NCI-H774 (cell line): ENCODE measurements at regions not wholly inside any gene's neighbourhood (a gene's known extent, or its start where the extent isn't known, plus 50 kb on each side); places are given as distances from the start of the nearest gene placed in this dataset.
"Not testable (repeated sequence)": the region's sequence is repeated elsewhere in the genome, so short reads cannot be mapped to it uniquely, and the experiment has no call there.

Experiments used
- DNase-seq: peaks from one replicate; lab custom pipeline; 2025; lab: John Stamatoyannopoulos, UW

- DNase-seq: no peak
These were observed 61.5 kb upstream of the FAM241A start for GRCh38 chr4:112083587-112084347.

GRCh38 chr4:112085156-112086035 is 59.9 kb upstream of the FAM241A start:
- no peak for DNase-seq

- no peak for DNase-seq
These were observed 59.2 kb upstream of the FAM241A start for GRCh38 chr4:112086036-112086434.

GRCh38 chr4:112086661-112087060 is 58.6 kb upstream of the FAM241A start:
- not testable (repeated sequence) for DNase-seq

GRCh38 chr4:112092330-112092729 is 52.9 kb upstream of the FAM241A start:
- DNase-seq: not testable (repeated sequence)

- DNase-seq: no peak
These were observed 51.5 kb upstream of the FAM241A start for GRCh38 chr4:112093636-112094202.

GRCh38 chr4:112094330-112094729 is 50.9 kb upstream of the FAM241A start:
- no peak for DNase-seq
